Retinal pigment epithelial cell (primary cell): ENCODE measurements at regions not wholly inside any gene's neighbourhood (a gene's known extent, or its start where the extent isn't known, plus 50 kb on each side); places are given as distances from the start of the nearest gene placed in this dataset.

Experiments
- DNase-seq: peaks from one replicate; pipeline ENCODE4 v3.0.0-alpha.2; 2010; ENCODE audit warnings: low read depth
- H3K4me3 ChIP-seq: 2 replicates; pipeline ENCODE4 v1.5.1; 2011; ENCODE audit warnings: mild to moderate bottlenecking, low read length, control low read depth, moderate library complexity
- CTCF ChIP-seq: conservative IDR thresholded peaks from 2 replicates; pipeline ENCODE4 v1.5.1; 2011; ENCODE audit warnings: low read depth, low read length, control low read depth, inconsistent platforms

DNA sequence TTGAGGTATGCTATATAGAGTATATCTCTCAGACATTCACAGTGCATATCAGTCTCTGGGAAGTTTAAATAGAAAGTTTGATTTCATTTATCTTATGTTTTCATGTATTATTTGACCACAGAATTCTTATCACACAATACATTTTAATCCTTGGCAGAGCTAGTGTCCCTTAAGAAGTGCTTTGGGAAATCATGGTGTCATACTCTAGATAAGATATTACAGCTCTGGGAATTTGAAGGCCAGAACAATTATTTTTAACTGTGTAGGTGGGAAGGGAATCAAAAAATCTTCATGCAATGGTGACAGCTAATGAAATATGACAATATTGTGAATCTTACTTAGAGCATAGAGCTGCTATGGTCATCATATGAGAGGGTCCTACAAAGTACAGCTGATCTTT, 451.3 kb upstream of the FAM98A start:
- H3K4me3 ChIP-seq = no peak overlapping the region
- TF ChIP-seq CTCF = no peak
- DNase-seq = no peak

GRCh38 chr2:34045101-34045655, 446.1 kb upstream of the FAM98A start:
- DNase-seq = no peak
- H3K4me3 ChIP-seq = no peak overlapping the region
- TF ChIP-seq CTCF = no peak

DNA sequence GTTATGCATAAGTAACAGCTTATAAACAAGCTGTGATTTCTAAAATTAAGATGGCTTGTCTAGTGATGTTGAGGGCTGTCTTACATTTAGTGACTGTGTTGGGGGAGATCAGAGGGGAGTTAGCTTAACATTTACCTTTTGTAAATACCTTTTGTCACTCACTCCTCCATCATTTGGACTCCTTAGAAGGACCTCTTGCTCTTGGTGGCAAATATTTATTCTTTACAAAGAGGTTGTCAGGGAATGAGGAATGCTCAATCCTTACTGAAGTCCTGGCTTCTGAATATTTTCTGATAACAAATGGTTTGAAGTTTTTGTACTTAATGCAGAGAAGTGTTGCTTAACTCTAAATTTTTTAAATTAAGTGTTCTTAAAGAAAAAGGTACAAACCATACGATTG, 438.8 kb upstream of the FAM98A start:
- no peak for DNase-seq
- no peak overlapping the region for H3K4me3 ChIP-seq
- TF ChIP-seq CTCF = no peak

- TF ChIP-seq CTCF = no peak
- no peak for DNase-seq
Observed at GRCh38 chr2:34037157-34037556, 438.1 kb upstream of the FAM98A start.

GRCh38 chr2:34031097-34031496, 432.0 kb upstream of the FAM98A start:
- TF ChIP-seq CTCF = no peak
- DNase-seq = peak; percentile 20
- no peak overlapping the region for H3K4me3 ChIP-seq

More at GRCh38 chr2:34037157-34037556, 438.1 kb upstream of the FAM98A start:
- no peak overlapping the region for H3K4me3 ChIP-seq

DNA sequence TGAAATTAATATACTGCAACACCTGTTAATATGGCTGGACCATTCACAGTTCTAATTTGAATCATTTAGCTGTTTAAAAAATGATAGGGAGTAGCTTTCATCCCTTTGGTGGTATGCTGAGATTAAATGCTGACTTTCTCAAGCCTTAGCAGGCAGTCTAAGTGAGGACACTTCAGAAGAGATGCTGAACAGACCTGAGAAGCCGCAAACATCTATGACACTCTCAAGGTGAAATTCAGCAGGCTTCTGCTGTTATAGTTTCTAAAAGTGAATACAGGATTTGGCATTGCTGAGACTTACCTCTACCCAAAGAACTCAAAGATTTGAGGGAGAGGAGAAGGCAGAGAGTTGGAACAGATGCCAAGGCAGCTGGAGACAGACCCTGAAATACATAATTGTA, 431.2 kb upstream of the FAM98A start:
- no peak overlapping the region for H3K4me3 ChIP-seq
- TF ChIP-seq CTCF = no peak
- no peak for DNase-seq

DNA sequence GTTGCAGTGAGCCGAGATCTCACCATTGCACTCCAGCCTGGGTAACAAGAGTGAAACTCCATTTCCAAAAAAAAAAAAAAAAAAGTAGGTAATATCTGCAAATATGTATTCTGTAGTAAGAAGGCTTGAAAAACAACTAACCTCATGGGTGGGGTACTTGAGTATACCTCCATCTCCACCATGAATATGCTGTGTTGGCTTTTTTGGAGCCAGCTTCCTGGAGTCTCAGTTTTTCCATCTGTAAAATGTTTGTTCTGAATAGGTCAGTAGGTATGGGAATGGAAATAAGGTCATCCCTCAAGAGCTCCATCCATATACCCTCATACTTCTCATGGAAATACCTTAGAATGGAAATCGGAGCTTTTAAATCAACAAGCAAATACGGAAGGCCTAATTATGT, 430.0 kb upstream of the FAM98A start:
- H3K4me3 ChIP-seq = no peak overlapping the region
- DNase-seq = no peak
- TF ChIP-seq CTCF = no peak
